GM12878 (cell line): ENCODE measurements at regions not wholly inside any gene's neighbourhood (a gene's known extent, or its start where the extent isn't known, plus 50 kb on each side); places are given as distances from the start of the nearest gene placed in this dataset.

ENCODE experiments used
- ATAC-seq: fragments of 200-7000 bp; cut with Tn5 transposase; 3 replicates; pipeline ENCODE4 v1.9.1; 2020; ENCODE audit warnings: mild to moderate bottlenecking, moderate library complexity
- BruUV-seq: library from RNA; stranded (reverse); fragments of 400-500 nt; replicated peaks from 2 replicates; lab custom pipeline; 2021; lab: Mats Ljungman, UMichigan
- CTCF ChIA-PET: fragments of 300-600 bp; sonication (Branson Sonifier 250); formaldehyde crosslinking; extraction: SDS; loops from one replicate; lab custom pipeline; 2021; ENCODE audit warnings: inconsistent platforms; lab: Yijun Ruan, JAX
- POLR2A ChIA-PET: fragments of 350-600 bp; formaldehyde crosslinking; extraction: SDS; loops from one replicate; lab custom pipeline; 2021; ENCODE audit warnings: inconsistent platforms; lab: Charles Lee
- RAD21 ChIA-PET: fragments of 300-600 bp; sonication (Branson Sonifier 250); formaldehyde crosslinking; loops from one replicate; lab custom pipeline; 2023; ENCODE audit warnings: antibody characterized with exemption; ENCODE audit not compliant: unreplicated experiment; lab: Charles Lee
- SMC1A ChIA-PET: fragments of 300-600 bp; sonication (Branson Sonifier 250); formaldehyde crosslinking; loops from one replicate; lab custom pipeline; 2023; ENCODE audit not compliant: unreplicated experiment, uncharacterized antibody; lab: Charles Lee
- DNase-seq: peaks from one replicate; pipeline ENCODE4 v3.0.0-alpha.2; 2011; ENCODE audit warnings: low read depth, low spot score
- FAIRE-seq: peaks from 3 replicates; lab custom pipeline; 2011; peaks lifted over from hg19 to GRCh38; lab: Jason Lieb, UNC
- H2AFZ ChIP-seq: 2 replicates; pipeline ENCODE4 v1.6.0; 2011; ENCODE audit warnings: low read depth, low read length, control low read depth; ENCODE audit not compliant: control insufficient read depth
- H3K27ac ChIP-seq: 2 replicates; pipeline ENCODE4 v1.5.1; 2011; ENCODE audit warnings: control low read depth; ENCODE audit not compliant: control insufficient read depth, insufficient read depth
- H3K27me3 ChIP-seq, 2 experiments: replicated peaks in 1 of 2; 2 replicates each; pipeline versions ENCODE4 v1.6.0 to v1.6.1; 2011; ENCODE audit warnings: low read length in 1 of 2; ENCODE audit not compliant: control insufficient read depth in 2 of 2, insufficient read depth in 2 of 2
- H3K36me3 ChIP-seq, 2 experiments: 2 replicates each; pipeline ENCODE4 v1.5.1; 2011; ENCODE audit warnings: low read length in 1 of 2; ENCODE audit not compliant: control insufficient read depth in 2 of 2, insufficient read depth in 2 of 2
- H3K4me1 ChIP-seq: 2 replicates; pipeline ENCODE4 v1.6.1; 2011; ENCODE audit warnings: mild to moderate bottlenecking, low read length, moderate library complexity, mixed read lengths; ENCODE audit not compliant: control insufficient read depth, insufficient read depth
- H3K4me2 ChIP-seq: 2 replicates; pipeline ENCODE4 v1.6.0; 2011; ENCODE audit warnings: control low read depth; ENCODE audit not compliant: control insufficient read depth, insufficient read depth
- H3K4me3 ChIP-seq: fragments of 200-600 bp; sonication (generic); 2 replicates; pipeline ENCODE4 v1.5.1; 2016
- H3K79me2 ChIP-seq: 2 replicates; pipeline ENCODE4 v1.6.0; 2011; ENCODE audit warnings: low read length; ENCODE audit not compliant: control insufficient read depth, insufficient read depth
- H3K9ac ChIP-seq: 2 replicates; pipeline ENCODE4 v1.8.0; 2011; ENCODE audit warnings: low read length, control low read depth, mixed read lengths; ENCODE audit not compliant: control insufficient read depth, insufficient read depth
- H3K9me3 ChIP-seq: replicated peaks from 3 replicates; pipeline ENCODE4 v1.5.1; 2011; ENCODE audit warnings: mild to moderate bottlenecking, low read length; ENCODE audit not compliant: control insufficient read depth, insufficient read depth
- H4K20me1 ChIP-seq: 2 replicates; pipeline ENCODE4 v1.6.0; 2011; ENCODE audit not compliant: control insufficient read depth, insufficient read depth
- BACH1 ChIP-seq: fragments of 450-650 bp; IDR thresholded peaks from 2 replicates; pipeline ENCODE4 v1.6.1; 2017; ENCODE audit warnings: mild to moderate bottlenecking, borderline replicate concordance
- BRCA1 ChIP-seq: IDR thresholded peaks from 2 replicates; pipeline ENCODE4 v1.6.1; 2011; ENCODE audit warnings: low read depth, low read length, improper control_type of control experiment
- MEF2B ChIP-seq: fragments of 450-650 bp; IDR thresholded peaks from 2 replicates; pipeline ENCODE4 v1.6.1; 2018; ENCODE audit warnings: mild to moderate bottlenecking, moderate library complexity; ENCODE audit not compliant: partially characterized antibody, poor library complexity, severe bottlenecking
- MYB ChIP-seq: fragments of 150-350 bp; IDR thresholded peaks from 2 replicates; pipeline ENCODE4 v1.6.1; 2014; ENCODE audit warnings: mild to moderate bottlenecking, low read depth, low read length, borderline replicate concordance
- NR2C1 ChIP-seq: fragments of 450-650 bp; IDR thresholded peaks from 2 replicates; pipeline ENCODE4 v1.6.1; 2017; ENCODE audit warnings: antibody characterized with exemption, mild to moderate bottlenecking, moderate library complexity
- PAX8 ChIP-seq: fragments of 450-650 bp; IDR thresholded peaks from 2 replicates; pipeline ENCODE4 v1.6.1; 2017; ENCODE audit warnings: mild to moderate bottlenecking, moderate library complexity
- SMARCA5 ChIP-seq: fragments of 450-650 bp; IDR thresholded peaks from 2 replicates; pipeline ENCODE4 v1.6.1; 2017; ENCODE audit warnings: mild to moderate bottlenecking
- ZNF217 ChIP-seq: fragments of 450-650 bp; IDR thresholded peaks from 2 replicates; pipeline ENCODE4 v1.6.1; 2017; ENCODE audit warnings: antibody characterized with exemption, mild to moderate bottlenecking
- WGBS: methylation state at CpG from one replicate; pipeline ENCODE4 v1.1.6; 2016; ENCODE audit warnings: low lambda C conversion rate; ENCODE audit not compliant: insufficient replicate concordance, insufficient coverage; ENCODE audit errors: missing lambda C conversion rate; 5-methylcytosine and 5-hydroxymethylcytosine counted together
- in situ Hi-C: fragments of 300-500 bp; cut with MboI; formaldehyde crosslinking; loops from 9 replicates; pipeline ENCODE4 v1.14.3; 2018; ENCODE audit warnings: mixed read lengths
- intact Hi-C: fragments of 100-400 bp; cut with micrococcal nuclease; formaldehyde crosslinking; loops from one replicate; pipeline ENCODE4 v1.14.2; 2022; ENCODE audit not compliant: unreplicated experiment
- TF ChIP-seq, protein P1 (sequence below): fragments of 150-350 bp; IDR thresholded peaks from 2 replicates; pipeline ENCODE4 v1.6.1; 2016; ENCODE audit warnings: low read depth, low read length

DNA sequence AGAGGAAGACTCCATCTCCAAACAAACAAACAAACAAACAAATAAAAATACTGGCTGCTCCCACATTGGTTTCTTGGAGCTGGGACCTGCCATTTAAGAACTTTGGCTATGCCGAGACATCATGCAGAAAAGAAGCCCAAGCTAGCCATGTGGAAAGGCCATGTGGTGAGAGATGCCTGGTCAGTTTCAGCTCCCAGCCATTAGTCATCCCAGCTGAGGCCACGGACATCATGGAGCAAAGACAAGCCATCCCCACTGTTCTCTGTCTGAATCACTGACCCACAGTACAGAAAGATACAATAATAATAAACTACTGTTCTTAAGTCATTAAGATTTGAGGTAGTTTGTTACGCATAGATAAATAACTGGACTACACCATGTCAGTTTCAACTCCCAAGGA is 70.0 kb upstream of the PCBD1 start:
- FAIRE-seq: no peak
- H4K20me1 ChIP-seq: no peaks in the 10 kb centered on the region
- CTCF ChIA-PET: no interaction called here
- no peaks in the 10 kb centered on the region for H3K4me1 ChIP-seq
- ATAC-seq: no peak
- in situ Hi-C loops (no loop called here), intact Hi-C loops (no loop called here)
- SMC1A ChIA-PET: interaction anchor here (1.1 kb wide), 1 partner anchor 80 kb away, joined by 3 read pairs; no protein-coding TSS in a partner anchor
- H3K27ac ChIP-seq: no peak overlapping the region
- WGBS: 28% methylated on average over 3 of the region's 3 CpGs
- no peaks in the 10 kb centered on the region for H3K9me3 ChIP-seq
- POLR2A ChIA-PET: no interaction called here
- H3K4me3 ChIP-seq: no peak overlapping the region
- H3K27me3 ChIP-seq: peaks cover 1 to 5% of the 10 kb centered on the region in 2 experiments
- no peaks in the 10 kb centered on the region for H3K79me2 ChIP-seq
- no peak overlapping the region for H3K4me2 ChIP-seq
- DNase-seq: no peak
- no peak overlapping the region for H3K9ac ChIP-seq
- RAD21 ChIA-PET: no interaction called here
- H3K36me3 ChIP-seq: no peaks in the 10 kb centered on the region
- TF ChIP-seq ZNF217 (no peak), BRCA1 (no peak), MYB (no peak), SMARCA5 (no peak), PAX8 (no peak), MEF2B (no peak), NR2C1 (no peak), BACH1 (no peak)
- TF ChIP-seq, protein P1, sequence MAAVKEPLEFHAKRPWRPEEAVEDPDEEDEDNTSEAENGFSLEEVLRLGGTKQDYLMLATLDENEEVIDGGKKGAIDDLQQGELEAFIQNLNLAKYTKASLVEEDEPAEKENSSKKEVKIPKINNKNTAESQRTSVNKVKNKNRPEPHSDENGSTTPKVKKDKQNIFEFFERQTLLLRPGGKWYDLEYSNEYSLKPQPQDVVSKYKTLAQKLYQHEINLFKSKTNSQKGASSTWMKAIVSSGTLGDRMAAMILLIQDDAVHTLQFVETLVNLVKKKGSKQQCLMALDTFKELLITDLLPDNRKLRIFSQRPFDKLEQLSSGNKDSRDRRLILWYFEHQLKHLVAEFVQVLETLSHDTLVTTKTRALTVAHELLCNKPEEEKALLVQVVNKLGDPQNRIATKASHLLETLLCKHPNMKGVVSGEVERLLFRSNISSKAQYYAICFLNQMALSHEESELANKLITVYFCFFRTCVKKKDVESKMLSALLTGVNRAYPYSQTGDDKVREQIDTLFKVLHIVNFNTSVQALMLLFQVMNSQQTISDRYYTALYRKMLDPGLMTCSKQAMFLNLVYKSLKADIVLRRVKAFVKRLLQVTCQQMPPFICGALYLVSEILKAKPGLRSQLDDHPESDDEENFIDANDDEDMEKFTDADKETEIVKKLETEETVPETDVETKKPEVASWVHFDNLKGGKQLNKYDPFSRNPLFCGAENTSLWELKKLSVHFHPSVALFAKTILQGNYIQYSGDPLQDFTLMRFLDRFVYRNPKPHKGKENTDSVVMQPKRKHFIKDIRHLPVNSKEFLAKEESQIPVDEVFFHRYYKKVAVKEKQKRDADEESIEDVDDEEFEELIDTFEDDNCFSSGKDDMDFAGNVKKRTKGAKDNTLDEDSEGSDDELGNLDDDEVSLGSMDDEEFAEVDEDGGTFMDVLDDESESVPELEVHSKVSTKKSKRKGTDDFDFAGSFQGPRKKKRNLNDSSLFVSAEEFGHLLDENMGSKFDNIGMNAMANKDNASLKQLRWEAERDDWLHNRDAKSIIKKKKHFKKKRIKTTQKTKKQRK: no peak
- H2AFZ ChIP-seq: no peak overlapping the region
- no TSS peak for BruUV-seq
